Skeletal muscle satellite cell (primary cell): ENCODE measurements at regions not wholly inside any gene's neighbourhood (a gene's known extent, or its start where the extent isn't known, plus 50 kb on each side); places are given as distances from the start of the nearest gene placed in this dataset.

Experiments
- H3K27me3 ChIP-seq: 2 replicates; pipeline ENCODE4 v1.7.0; 2013; ENCODE audit warnings: low read length; ENCODE audit not compliant: control insufficient read depth, insufficient read depth
- H3K36me3 ChIP-seq: 2 replicates; pipeline ENCODE4 v1.7.0; 2013; ENCODE audit warnings: mild to moderate bottlenecking, control low read depth, low read length; ENCODE audit not compliant: insufficient read depth
- H3K4me1 ChIP-seq: 2 replicates; pipeline ENCODE4 v1.7.0; 2013; ENCODE audit warnings: low read length; ENCODE audit not compliant: control insufficient read depth, insufficient read depth
- H3K4me2 ChIP-seq: 2 replicates; pipeline ENCODE4 v1.7.0; 2013; ENCODE audit warnings: mild to moderate bottlenecking, low read length
- H3K4me3 ChIP-seq: 2 replicates; pipeline ENCODE4 v1.7.0; 2013; ENCODE audit warnings: low read length
- H3K9ac ChIP-seq: 2 replicates; pipeline ENCODE4 v1.7.0; 2013; ENCODE audit warnings: mild to moderate bottlenecking, low read depth, low read length, moderate library complexity
- H3K9me3 ChIP-seq: replicated peaks from 2 replicates; pipeline ENCODE4 v1.7.0; 2013; ENCODE audit warnings: mild to moderate bottlenecking, control low read depth, low read length

GRCh38 chr20:53841741-53842140 lies 228.7 kb downstream of the BCAS1 start:
- no peak overlapping the region for H3K4me2 ChIP-seq
- H3K9me3 ChIP-seq: no peaks in the 10 kb centered on the region
- no peaks in the 10 kb centered on the region for H3K36me3 ChIP-seq
- H3K4me1 ChIP-seq: peaks cover 18% of the 10 kb centered on the region
- H3K9ac ChIP-seq: no peak overlapping the region
- no peak overlapping the region for H3K4me3 ChIP-seq
- H3K27me3 ChIP-seq: no peaks in the 10 kb centered on the region

GRCh38 chr20:53840532-53840931 lies 229.9 kb downstream of the BCAS1 start:
- Histone ChIP-seq H3K4me1 (peaks cover 10% of the 10 kb centered on the region), H3K27me3 (no peaks in the 10 kb centered on the region), H3K9ac (no peak overlapping the region), H3K4me2 (no peak overlapping the region), H3K36me3 (no peaks in the 10 kb centered on the region), H3K9me3 (no peaks in the 10 kb centered on the region), H3K4me3 (no peak overlapping the region)

GRCh38 chr20:53839423-53840176 lies 230.8 kb downstream of the BCAS1 start:
- Histone ChIP-seq H3K9ac (no peak overlapping the region), H3K9me3 (no peaks in the 10 kb centered on the region), H3K4me2 (no peak overlapping the region), H3K4me1 (peaks cover 3% of the 10 kb centered on the region), H3K4me3 (no peak overlapping the region), H3K36me3 (no peaks in the 10 kb centered on the region), H3K27me3 (no peaks in the 10 kb centered on the region)

- H3K4me3 ChIP-seq: no peak overlapping the region
- peaks cover 10% of the 10 kb centered on the region for H3K4me1 ChIP-seq
- H3K9ac ChIP-seq: no peak overlapping the region
- no peaks in the 10 kb centered on the region for H3K27me3 ChIP-seq
- no peaks in the 10 kb centered on the region for H3K36me3 ChIP-seq
- H3K9me3 ChIP-seq: no peaks in the 10 kb centered on the region
- H3K4me2 ChIP-seq: no peak overlapping the region
Measured at GRCh38 chr20:53838311-53838868, 232.0 kb downstream of the BCAS1 start.

- Histone ChIP-seq H3K27me3 (no peaks in the 10 kb centered on the region), H3K4me1 (peaks cover 10% of the 10 kb centered on the region), H3K36me3 (no peaks in the 10 kb centered on the region), H3K9me3 (no peaks in the 10 kb centered on the region), H3K4me2 (no peak overlapping the region), H3K9ac (no peak overlapping the region), H3K4me3 (no peak overlapping the region)
Measured at GRCh38 chr20:53837126-53837826, 233.1 kb downstream of the BCAS1 start.

GRCh38 chr20:53834749-53835148 lies 235.6 kb downstream of the BCAS1 start:
- no peak overlapping the region for H3K4me2 ChIP-seq
- H3K9me3 ChIP-seq: no peaks in the 10 kb centered on the region
- H3K4me1 ChIP-seq: peaks cover 22% of the 10 kb centered on the region
- H3K27me3 ChIP-seq: no peaks in the 10 kb centered on the region
- no peak overlapping the region for H3K9ac ChIP-seq
- H3K36me3 ChIP-seq: no peaks in the 10 kb centered on the region
- H3K4me3 ChIP-seq: no peak overlapping the region

GRCh38 chr20:53834062-53834442 lies 236.3 kb downstream of the BCAS1 start:
- H3K4me1 ChIP-seq: peaks cover 27% of the 10 kb centered on the region
- H3K36me3 ChIP-seq: no peaks in the 10 kb centered on the region
- H3K27me3 ChIP-seq: no peaks in the 10 kb centered on the region
- H3K9me3 ChIP-seq: no peaks in the 10 kb centered on the region
- no peak overlapping the region for H3K4me2 ChIP-seq
- H3K4me3 ChIP-seq: no peak overlapping the region
- H3K9ac ChIP-seq: peak overlapping the region; percentile 44

- Histone ChIP-seq H3K27me3 (no peaks in the 10 kb centered on the region), H3K4me1 (peaks cover 31% of the 10 kb centered on the region), H3K9ac (no peak overlapping the region), H3K4me2 (no peak overlapping the region), H3K4me3 (no peak overlapping the region), H3K36me3 (no peaks in the 10 kb centered on the region), H3K9me3 (no peaks in the 10 kb centered on the region)
Measured at GRCh38 chr20:53833333-53834061, 236.9 kb downstream of the BCAS1 start.

GRCh38 chr20:53832499-53832898 lies 237.9 kb downstream of the BCAS1 start:
- no peak overlapping the region for H3K4me3 ChIP-seq
- no peak overlapping the region for H3K9ac ChIP-seq
- no peaks in the 10 kb centered on the region for H3K9me3 ChIP-seq
- no peaks in the 10 kb centered on the region for H3K27me3 ChIP-seq
- H3K36me3 ChIP-seq: no peaks in the 10 kb centered on the region
- H3K4me2 ChIP-seq: no peak overlapping the region
- H3K4me1 ChIP-seq: peaks cover 37% of the 10 kb centered on the region

GRCh38 chr20:53831812-53832211 lies 238.2 kb upstream of the ZNF217 start:
- Histone ChIP-seq H3K4me1 (peaks cover 44% of the 10 kb centered on the region), H3K36me3 (no peaks in the 10 kb centered on the region), H3K9me3 (no peaks in the 10 kb centered on the region), H3K4me2 (no peak overlapping the region), H3K9ac (no peak overlapping the region), H3K27me3 (no peaks in the 10 kb centered on the region), H3K4me3 (no peak overlapping the region)

GRCh38 chr20:53831228-53831627 lies 237.6 kb upstream of the ZNF217 start:
- no peak overlapping the region for H3K4me2 ChIP-seq
- H3K4me1 ChIP-seq: peaks cover 47% of the 10 kb centered on the region
- no peaks in the 10 kb centered on the region for H3K9me3 ChIP-seq
- H3K9ac ChIP-seq: no peak overlapping the region
- no peak overlapping the region for H3K4me3 ChIP-seq
- no peaks in the 10 kb centered on the region for H3K36me3 ChIP-seq
- no peaks in the 10 kb centered on the region for H3K27me3 ChIP-seq
